Neural cell (in vitro differentiated cells): ENCODE measurements at regions not wholly inside any gene's neighbourhood (a gene's known extent, or its start where the extent isn't known, plus 50 kb on each side); places are given as distances from the start of the nearest gene placed in this dataset.

Source experiments
- H2AFZ ChIP-seq: fragments of 200-600, 300-800 bp; sonication (generic), shearing (Covaris generic); 2 replicates; pipeline ENCODE4 v1.6.0; 2014; ENCODE audit warnings: low read depth, mild to moderate bottlenecking, antibody characterized with exemption, low read length, moderate library complexity
- H3F3A ChIP-seq: fragments of 200-600 bp; shearing (Covaris generic); 2 replicates; pipeline ENCODE4 v1.6.1; 2016; ENCODE audit warnings: mild to moderate bottlenecking, moderate library complexity, mixed read lengths, antibody characterized with exemption, low read length; ENCODE audit not compliant: insufficient read depth, poor library complexity, severe bottlenecking
- H3K27ac ChIP-seq: fragments of 200-600, 300-800 bp; sonication (generic), shearing (Covaris generic); 2 replicates; pipeline ENCODE4 v1.5.1; 2014; ENCODE audit warnings: mild to moderate bottlenecking, low read length, moderate library complexity
- H3K27me3 ChIP-seq: fragments of 300-800, 200-600 bp; sonication (generic), shearing (Covaris generic); 2 replicates; pipeline ENCODE4 v1.6.0; 2014; ENCODE audit warnings: mild to moderate bottlenecking, low read depth, low read length, moderate library complexity; ENCODE audit not compliant: insufficient read depth
- H3K36me3 ChIP-seq: fragments of 300-800, 200-600 bp; sonication (generic), shearing (Covaris generic); 2 replicates; pipeline ENCODE4 v1.5.1; 2014; ENCODE audit warnings: mild to moderate bottlenecking, antibody characterized with exemption, low read length, moderate library complexity; ENCODE audit not compliant: insufficient read depth
- H3K4me2 ChIP-seq: fragments of 300-800, 200-600 bp; sonication (generic), shearing (Covaris generic); 2 replicates; pipeline ENCODE4 v1.6.0; 2014; ENCODE audit warnings: mild to moderate bottlenecking, low read length
- H3K4me3 ChIP-seq: fragments of 300-800, 200-600 bp; sonication (generic), shearing (Covaris generic); 2 replicates; pipeline ENCODE4 v1.5.1; 2014; ENCODE audit warnings: mild to moderate bottlenecking, low read length, moderate library complexity
- H3K79me2 ChIP-seq: fragments of 200-600 bp; shearing (Covaris generic); replicated peaks from 2 replicates; pipeline ENCODE4 v1.6.0; 2014; ENCODE audit warnings: mild to moderate bottlenecking, low read length, moderate library complexity; ENCODE audit not compliant: insufficient read depth
- H3K9ac ChIP-seq: fragments of 300-800, 200-600 bp; sonication (generic), shearing (Covaris generic); 2 replicates; pipeline ENCODE4 v1.6.1; 2016; ENCODE audit warnings: mild to moderate bottlenecking, low read length, mixed read lengths
- H3K9me2 ChIP-seq: fragments of 200-600 bp; shearing (Covaris generic); 2 replicates; pipeline ENCODE4 v1.6.1; 2016; ENCODE audit warnings: mild to moderate bottlenecking, low read length, mixed read lengths; ENCODE audit not compliant: insufficient read depth
- H3K9me3 ChIP-seq: fragments of 200-600, 300-800 bp; sonication (generic), shearing (Covaris generic); 2 replicates; pipeline ENCODE4 v1.6.1; 2016; ENCODE audit warnings: mild to moderate bottlenecking, mixed run types, low read length, moderate library complexity, mixed read lengths
- H4K20me1 ChIP-seq: fragments of 200-600 bp; shearing (Covaris generic); 2 replicates; pipeline ENCODE4 v1.6.1; 2016; ENCODE audit warnings: mild to moderate bottlenecking, mixed run types; ENCODE audit not compliant: insufficient read depth
- EP300 ChIP-seq: fragments of 450-650 bp; conservative IDR thresholded peaks from 2 replicates; pipeline ENCODE4 v1.6.1; 2014; ENCODE audit warnings: antibody characterized with exemption, mild to moderate bottlenecking, moderate library complexity; ENCODE audit not compliant: poor library complexity, severe bottlenecking
- EZH2 ChIP-seq: fragments of 200-600, 300-800 bp; shearing (Covaris generic), sonication (generic); IDR thresholded peaks from 2 replicates; pipeline ENCODE4 v1.6.1; 2014; ENCODE audit warnings: antibody characterized with exemption, low read length, borderline replicate concordance, mild to moderate bottlenecking; ENCODE audit not compliant: insufficient read depth, poor library complexity, severe bottlenecking
- MXI1 ChIP-seq: fragments of 450-650 bp; conservative IDR thresholded peaks from 2 replicates; pipeline ENCODE4 v1.6.1; 2014; ENCODE audit warnings: antibody characterized with exemption, mild to moderate bottlenecking; ENCODE audit not compliant: poor library complexity, severe bottlenecking
- POLR2AphosphoS5 ChIP-seq: IDR thresholded peaks from 2 replicates; pipeline ENCODE4 v1.6.1; 2012
- RAD21 ChIP-seq: fragments of 450-650 bp; conservative IDR thresholded peaks from 2 replicates; pipeline ENCODE4 v1.6.1; 2014; ENCODE audit warnings: antibody characterized with exemption, mild to moderate bottlenecking, moderate library complexity
- REST ChIP-seq: IDR thresholded peaks from 2 replicates; pipeline ENCODE4 v1.6.1; 2012; ENCODE audit warnings: borderline replicate concordance
- SMC3 ChIP-seq: fragments of 450-650 bp; conservative IDR thresholded peaks from 2 replicates; pipeline ENCODE4 v1.6.1; 2014; ENCODE audit warnings: antibody characterized with exemption, mild to moderate bottlenecking, moderate library complexity; ENCODE audit not compliant: poor library complexity
- TAF1 ChIP-seq: IDR thresholded peaks from 2 replicates; pipeline ENCODE4 v1.6.1; 2012; ENCODE audit warnings: low read depth
- TF ChIP-seq, protein P1 (sequence below): fragments of 450-650 bp; IDR thresholded peaks from 2 replicates; pipeline ENCODE4 v1.5.1; 2014; ENCODE audit warnings: antibody characterized with exemption, mild to moderate bottlenecking, moderate library complexity; ENCODE audit not compliant: poor library complexity, severe bottlenecking

DNA sequence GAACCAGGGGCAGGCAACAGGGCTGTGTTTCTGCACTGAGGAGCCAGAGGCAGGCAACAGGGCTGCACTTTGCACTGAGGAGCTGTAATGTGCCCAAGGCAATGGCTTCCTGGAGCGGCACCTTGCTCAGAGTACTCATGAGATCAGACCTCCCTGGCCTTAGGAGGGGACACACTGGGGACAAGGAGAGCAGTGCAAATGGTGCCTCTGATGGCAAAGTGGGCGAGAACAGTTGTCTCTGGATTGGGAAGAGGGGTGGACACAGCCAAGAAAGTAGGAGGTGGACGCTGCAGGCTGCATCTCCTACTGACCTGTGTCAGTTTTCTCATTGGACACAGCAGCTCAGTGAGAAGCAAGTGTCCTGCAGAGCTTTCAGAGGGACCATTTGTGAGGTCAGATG lies 1443.3 kb downstream of the TBC1D22A start:
- H3K9me2 ChIP-seq: no peaks in the 10 kb centered on the region
- no peak for TF ChIP-seq EZH2
- no peak for TF ChIP-seq SMC3
- no peak for TF ChIP-seq EP300
- TF ChIP-seq RAD21: no peak
- TF ChIP-seq MXI1: no peak
- TF ChIP-seq, protein P1, sequence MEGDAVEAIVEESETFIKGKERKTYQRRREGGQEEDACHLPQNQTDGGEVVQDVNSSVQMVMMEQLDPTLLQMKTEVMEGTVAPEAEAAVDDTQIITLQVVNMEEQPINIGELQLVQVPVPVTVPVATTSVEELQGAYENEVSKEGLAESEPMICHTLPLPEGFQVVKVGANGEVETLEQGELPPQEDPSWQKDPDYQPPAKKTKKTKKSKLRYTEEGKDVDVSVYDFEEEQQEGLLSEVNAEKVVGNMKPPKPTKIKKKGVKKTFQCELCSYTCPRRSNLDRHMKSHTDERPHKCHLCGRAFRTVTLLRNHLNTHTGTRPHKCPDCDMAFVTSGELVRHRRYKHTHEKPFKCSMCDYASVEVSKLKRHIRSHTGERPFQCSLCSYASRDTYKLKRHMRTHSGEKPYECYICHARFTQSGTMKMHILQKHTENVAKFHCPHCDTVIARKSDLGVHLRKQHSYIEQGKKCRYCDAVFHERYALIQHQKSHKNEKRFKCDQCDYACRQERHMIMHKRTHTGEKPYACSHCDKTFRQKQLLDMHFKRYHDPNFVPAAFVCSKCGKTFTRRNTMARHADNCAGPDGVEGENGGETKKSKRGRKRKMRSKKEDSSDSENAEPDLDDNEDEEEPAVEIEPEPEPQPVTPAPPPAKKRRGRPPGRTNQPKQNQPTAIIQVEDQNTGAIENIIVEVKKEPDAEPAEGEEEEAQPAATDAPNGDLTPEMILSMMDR: no peak
- TF ChIP-seq REST: no peak
- TF ChIP-seq POLR2AphosphoS5: no peak
- no peak for TF ChIP-seq TAF1
- H3K4me2 ChIP-seq: no peak overlapping the region

GRCh38 chr22:48205161-48205560 lies 1442.7 kb downstream of the TBC1D22A start:
- Histone ChIP-seq H3K9ac (no peak overlapping the region), H3K9me2 (no peaks in the 10 kb centered on the region), H2AFZ (no peak overlapping the region), H3K4me2 (no peak overlapping the region), H3K9me3 (no peaks in the 10 kb centered on the region), H3F3A (no peaks in the 10 kb centered on the region), H3K27me3 (no peaks in the 10 kb centered on the region), H4K20me1 (no peaks in the 10 kb centered on the region), H3K36me3 (no peaks in the 10 kb centered on the region), H3K4me3 (no peak overlapping the region), H3K27ac (no peak overlapping the region), H3K79me2 (no peaks in the 10 kb centered on the region)
- TF ChIP-seq RAD21 (no peak), SMC3 (no peak), MXI1 (no peak), EZH2 (no peak), POLR2AphosphoS5 (no peak), TAF1 (no peak), EP300 (no peak), REST (no peak)
- TF ChIP-seq, protein P1: no peak

More for the DNA sequence above, 1443.3 kb downstream of the TBC1D22A start:
- H2AFZ ChIP-seq: no peak overlapping the region
- H3K27ac ChIP-seq: no peak overlapping the region
- no peaks in the 10 kb centered on the region for H3K79me2 ChIP-seq
- H4K20me1 ChIP-seq: no peaks in the 10 kb centered on the region
- no peaks in the 10 kb centered on the region for H3K9me3 ChIP-seq
- H3F3A ChIP-seq: no peaks in the 10 kb centered on the region
- no peaks in the 10 kb centered on the region for H3K36me3 ChIP-seq
- H3K9ac ChIP-seq: no peak overlapping the region
- H3K27me3 ChIP-seq: no peaks in the 10 kb centered on the region
- H3K4me3 ChIP-seq: no peak overlapping the region
